GM21526 (cell line): ENCODE measurements at regions not wholly inside any gene's neighbourhood (a gene's known extent, or its start where the extent isn't known, plus 50 kb on each side); places are given as distances from the start of the nearest gene placed in this dataset.
"Not testable (repeated sequence)": the region's sequence is repeated elsewhere in the genome, so short reads cannot be mapped to it uniquely, and the experiment has no call there.

Source experiments
- ATAC-seq: cut with Tn5 transposase; IDR thresholded peaks from one replicate; pipeline ENCODE4 v1.9.1; 2021; ENCODE audit warnings: moderate library complexity; ENCODE audit not compliant: unreplicated experiment, low FRiP score

- ATAC-seq, result no peak
Observed at GRCh38 chr6:103139377-103139776, 1720.3 kb downstream of the HACE1 start.

- no peak for ATAC-seq
Observed at GRCh38 chr6:103124471-103124870, 1731.0 kb downstream of the GRIK2 start.

- peak; percentile 69 for ATAC-seq
Observed at GRCh38 chr6:103122766-103123601, 1729.5 kb downstream of the GRIK2 start.

- no peak for ATAC-seq
Observed at GRCh38 chr6:103119056-103119455, 1725.5 kb downstream of the GRIK2 start.

GRCh38 chr6:103114582-103114981, 1721.1 kb downstream of the GRIK2 start:
- ATAC-seq, result no peak

- ATAC-seq, result no peak
Observed at GRCh38 chr6:103113416-103113815, 1719.9 kb downstream of the GRIK2 start.

GRCh38 chr6:103107985-103108384, 1714.5 kb downstream of the GRIK2 start:
- ATAC-seq, result no peak

- no peak for ATAC-seq
Observed at GRCh38 chr6:103105686-103106085, 1712.2 kb downstream of the GRIK2 start.

- ATAC-seq, result no peak
Observed at GRCh38 chr6:103101267-103101666, 1707.8 kb downstream of the GRIK2 start.

GRCh38 chr6:103092414-103092813, 1698.9 kb downstream of the GRIK2 start:
- ATAC-seq, result not testable (repeated sequence)

- no peak for ATAC-seq
Observed at GRCh38 chr6:103085801-103086200, 1692.3 kb downstream of the GRIK2 start.

GRCh38 chr6:103081876-103082630, 1688.5 kb downstream of the GRIK2 start:
- no peak for ATAC-seq

- ATAC-seq, result no peak
Observed at GRCh38 chr6:103081126-103081525, 1687.6 kb downstream of the GRIK2 start.

- ATAC-seq, result no peak
Observed at GRCh38 chr6:103080497-103080896, 1687.0 kb downstream of the GRIK2 start.

- ATAC-seq, result no peak
Observed at GRCh38 chr6:103079867-103080266, 1686.4 kb downstream of the GRIK2 start.

GRCh38 chr6:103062136-103062535, 1668.6 kb downstream of the GRIK2 start:
- ATAC-seq, result no peak

GRCh38 chr6:103047567-103047966, 1654.1 kb downstream of the GRIK2 start:
- no peak for ATAC-seq

- no peak for ATAC-seq
Observed at GRCh38 chr6:103042336-103042735, 1648.8 kb downstream of the GRIK2 start.

- no peak for ATAC-seq
Observed at GRCh38 chr6:103036846-103037245, 1643.3 kb downstream of the GRIK2 start.

GRCh38 chr6:103027271-103027931, 1633.9 kb downstream of the GRIK2 start:
- no peak for ATAC-seq

GRCh38 chr6:103018426-103018825, 1624.9 kb downstream of the GRIK2 start:
- no peak for ATAC-seq
